ENCODE measurements at regions not wholly inside any gene's neighbourhood (a gene's known extent, or its start where the extent isn't known, plus 50 kb on each side); places are given as distances from the start of the nearest gene placed in this dataset.

DNA sequence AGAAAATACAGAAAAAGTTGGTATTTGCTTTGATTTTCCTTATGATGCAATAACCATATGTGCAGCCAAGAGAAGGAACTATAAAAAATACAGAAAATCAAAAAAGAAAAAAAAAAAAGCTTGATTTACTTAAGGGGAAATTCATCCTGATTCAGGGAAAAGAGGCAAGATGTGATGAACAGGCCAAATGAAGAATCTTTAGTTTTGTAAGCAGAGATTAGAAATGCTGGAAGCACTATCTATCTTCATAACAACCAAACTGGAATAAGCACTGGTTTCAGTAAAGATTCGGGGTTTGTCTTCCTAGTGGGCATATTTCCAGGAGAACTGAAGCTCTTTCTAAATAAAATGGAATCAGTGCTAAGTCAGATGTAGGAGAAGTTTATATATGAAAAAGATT is 82.9 kb upstream of the KCNIP4 start:
- DNase-seq (ENCODE audit: extremely low read depth in 1 of 2, low read depth in 1 of 2), result no peak

DNA sequence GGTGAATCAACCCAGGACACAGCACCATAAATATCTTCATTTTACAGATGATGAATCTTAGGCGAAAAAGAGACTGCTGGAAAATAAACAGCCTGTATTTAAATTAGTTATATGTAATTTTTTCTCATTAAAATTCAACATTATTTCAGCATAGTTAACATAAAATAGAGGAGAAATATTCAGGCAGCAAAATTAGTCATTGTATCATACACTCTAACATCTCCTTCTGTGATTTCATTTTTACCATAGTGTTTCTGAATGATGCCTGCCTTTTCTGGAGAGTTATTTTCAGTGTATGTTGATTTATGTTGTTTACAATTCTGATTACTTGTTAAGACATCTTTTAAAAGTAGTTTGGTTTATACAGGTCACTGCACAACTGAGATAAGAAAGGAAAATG is 82.3 kb upstream of the KCNIP4 start:
- no peak for DNase-seq (ENCODE audit: extremely low read depth in 1 of 2, low read depth in 1 of 2)

DNA sequence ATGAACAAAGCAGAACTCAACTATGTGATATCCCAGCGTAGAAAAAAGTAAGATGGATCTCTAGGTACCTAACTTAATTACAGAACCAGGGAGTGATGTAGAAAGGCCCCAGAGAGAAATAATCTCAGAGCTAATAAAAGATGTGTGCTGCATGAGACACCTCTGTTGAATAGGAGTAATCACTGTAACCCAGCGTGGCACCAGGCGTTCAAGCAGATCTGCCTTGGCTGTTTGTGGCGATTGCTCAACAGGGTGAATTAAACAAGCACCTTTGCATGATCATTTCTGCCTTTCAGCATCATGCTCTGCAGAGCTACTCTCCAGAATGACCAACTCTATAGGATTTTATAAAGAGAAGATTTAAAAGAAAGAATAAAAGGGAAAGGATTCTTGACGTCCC is 81.7 kb upstream of the KCNIP4 start:
- no peak for DNase-seq (ENCODE audit: extremely low read depth in 1 of 2, low read depth in 1 of 2)

DNA sequence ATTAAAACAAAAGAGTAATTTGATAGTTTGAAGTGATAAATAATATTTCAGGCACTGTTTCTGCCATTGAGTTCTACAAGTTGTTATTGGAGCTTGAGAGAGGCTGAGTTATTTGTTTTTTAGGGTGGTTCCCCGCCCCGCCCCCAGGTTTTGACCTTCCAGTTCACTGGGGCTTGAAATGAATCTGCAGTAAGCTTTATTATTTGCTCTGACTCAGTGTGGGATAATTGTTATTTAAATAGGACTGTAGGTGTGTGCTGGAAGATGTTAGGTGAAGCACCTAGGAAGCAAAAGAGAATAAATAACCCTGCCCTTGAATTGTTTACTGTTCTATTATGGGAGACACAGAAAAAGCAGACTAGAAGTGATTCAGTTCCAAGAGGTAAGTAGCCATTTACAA is 81.2 kb upstream of the KCNIP4 start:
- DNase-seq (ENCODE audit: extremely low read depth in 1 of 2, low read depth in 1 of 2), result no peak

DNA sequence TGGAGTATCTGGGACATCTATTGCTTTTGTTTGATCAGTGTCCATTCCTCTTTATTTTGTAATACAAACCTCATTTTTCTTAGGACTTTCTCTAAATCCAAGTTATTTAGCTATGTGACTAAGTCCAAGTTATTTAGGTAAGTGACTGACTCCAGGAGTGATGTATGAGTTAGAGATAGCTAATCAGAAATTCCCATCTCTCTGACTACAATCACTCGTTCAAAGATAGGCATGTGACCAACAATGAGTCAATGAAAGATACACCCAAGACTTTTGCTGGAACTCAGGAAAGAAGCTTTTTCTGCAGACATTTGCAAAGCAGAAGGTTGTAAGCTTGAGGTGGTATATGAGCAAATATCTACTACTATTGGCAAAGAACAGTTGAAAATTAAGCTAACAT is 72.5 kb upstream of the KCNIP4 start:
- no peak for DNase-seq (ENCODE audit: extremely low read depth in 1 of 2, low read depth in 1 of 2)

DNA sequence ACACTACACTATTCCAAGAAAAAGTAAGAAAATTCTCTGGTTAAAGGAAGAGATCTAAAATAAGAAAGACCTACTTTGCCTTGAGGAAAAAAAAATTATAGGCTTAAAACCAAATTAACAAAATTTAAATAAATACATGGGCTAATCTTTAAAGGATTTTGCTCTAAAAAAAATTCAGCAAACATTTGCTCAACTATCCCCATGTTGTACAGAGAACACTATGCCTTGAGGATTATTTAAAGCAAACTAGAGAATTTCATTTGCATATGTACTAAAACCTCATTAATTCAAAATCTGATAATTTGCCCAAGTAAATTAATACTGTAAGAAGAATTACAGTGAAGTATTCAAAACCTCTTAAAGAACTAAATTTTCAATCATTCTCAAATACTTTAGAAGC is 71.6 kb upstream of the KCNIP4 start:
- DNase-seq (ENCODE audit: extremely low read depth in 1 of 2, low read depth in 1 of 2), result no peak

DNA sequence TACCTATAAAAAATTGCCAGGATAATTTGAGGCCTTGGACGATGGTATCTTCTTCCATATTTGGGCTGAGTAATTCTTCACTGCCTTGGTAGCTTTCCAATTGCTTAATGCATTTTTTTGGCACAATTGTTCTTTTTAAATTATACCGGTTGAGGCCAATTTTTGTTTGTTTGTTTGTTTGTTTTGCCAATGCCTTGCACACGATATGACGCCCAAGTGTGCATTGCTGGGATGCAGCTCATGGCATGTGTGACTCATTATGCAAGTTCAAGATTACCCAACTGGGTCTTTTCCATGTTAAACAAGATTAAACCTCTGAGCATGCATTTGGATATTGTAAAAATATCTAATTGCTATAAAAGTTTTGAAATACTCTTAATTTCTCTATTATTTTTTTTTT is 71.1 kb upstream of the KCNIP4 start:
- no peak for DNase-seq (ENCODE audit: extremely low read depth in 1 of 2, low read depth in 1 of 2)

DNA sequence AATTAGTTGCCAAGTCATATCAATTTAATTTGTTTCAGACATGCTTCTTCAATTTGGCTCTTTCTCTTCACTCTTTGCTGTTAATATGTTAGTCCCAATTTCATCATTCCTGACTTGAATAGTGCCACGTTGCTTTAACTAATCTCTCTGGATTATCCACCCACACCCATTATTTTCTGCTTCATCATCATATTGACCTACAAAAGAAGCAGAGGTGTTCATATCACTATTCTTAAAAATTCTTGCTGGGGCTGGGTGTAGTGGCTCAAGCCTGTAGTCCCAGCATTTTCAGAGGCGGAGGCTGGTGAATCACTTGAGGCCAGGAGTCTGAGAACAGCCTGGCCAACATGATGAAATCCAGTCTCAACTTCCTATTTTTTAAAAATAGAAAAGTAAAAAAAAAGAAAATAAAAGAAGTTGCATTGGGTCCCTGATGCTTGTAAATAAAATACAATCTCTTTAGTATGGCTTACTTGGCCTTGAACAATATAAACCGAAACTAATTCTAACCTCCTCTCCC is 65.7 kb upstream of the KCNIP4 start:
- DNase-seq (ENCODE audit: extremely low read depth in 1 of 2, low read depth in 1 of 2), result no peak

DNA sequence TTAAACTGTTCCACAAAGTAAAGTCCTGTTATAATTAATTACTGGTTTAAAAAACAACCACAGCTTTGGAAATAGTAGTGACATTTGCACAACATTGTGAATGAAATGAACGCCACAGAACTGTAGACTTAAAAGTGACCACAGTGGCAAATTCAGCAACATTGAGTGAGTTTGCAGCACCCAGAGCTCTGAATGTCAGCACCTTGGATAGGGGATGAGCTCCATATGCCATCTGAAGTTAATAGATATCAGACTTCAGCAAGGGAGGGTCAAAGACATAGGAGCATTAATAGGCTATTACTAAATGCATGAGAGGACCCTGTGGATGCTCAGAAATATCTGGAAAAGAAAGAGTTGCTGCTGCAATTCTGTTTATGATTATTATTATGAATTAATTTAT is 55.3 kb upstream of the KCNIP4 start:
- no peak for DNase-seq (ENCODE audit: extremely low read depth in 1 of 2, low read depth in 1 of 2)

All from stimulated activated CD8-positive, alpha-beta memory T cell treated with anti-CD3 and anti-CD28 coated beads, Interleukin-7, amount 100 ng/mL, for 48 hours (primary cell).